Epithelial cell of esophagus (primary cell): ENCODE measurements at regions not wholly inside any gene's neighbourhood (a gene's known extent, or its start where the extent isn't known, plus 50 kb on each side); places are given as distances from the start of the nearest gene placed in this dataset.

ENCODE experiments used
- DNase-seq: peaks from one replicate; pipeline ENCODE4 v3.0.0; 2010; ENCODE audit warnings: low read depth
- H3K4me3 ChIP-seq: 2 replicates; pipeline ENCODE4 v1.5.1; 2011; ENCODE audit warnings: mild to moderate bottlenecking, low read length, control low read depth
- TF ChIP-seq, protein P1 (sequence below): IDR thresholded peaks from 2 replicates; pipeline ENCODE4 v1.5.1; 2011; ENCODE audit warnings: low read depth, mild to moderate bottlenecking, low read length, control low read depth, inconsistent platforms; ENCODE audit not compliant: insufficient read depth; ENCODE audit errors: missing control alignments

DNA sequence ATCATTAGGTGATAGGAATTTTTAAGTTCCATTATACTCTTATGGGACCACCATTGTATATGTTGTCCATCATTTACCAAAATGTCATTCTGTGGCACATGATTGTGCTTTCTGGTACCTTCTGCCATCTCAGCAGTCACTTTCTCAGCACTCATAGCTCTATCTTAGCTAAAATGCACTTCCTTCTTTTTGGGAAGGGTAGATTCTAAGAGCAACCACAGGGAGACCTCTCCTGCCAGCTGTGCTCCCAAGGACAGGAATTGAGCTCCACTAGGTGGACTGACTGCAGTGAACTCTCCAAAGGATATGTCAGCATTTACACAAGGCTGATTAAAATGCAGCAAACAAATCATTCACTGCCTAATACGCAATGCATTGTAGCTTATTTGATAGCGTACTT lies 91.8 kb upstream of the OBI1 start:
- DNase-seq = no peak
- TF ChIP-seq, protein P1, sequence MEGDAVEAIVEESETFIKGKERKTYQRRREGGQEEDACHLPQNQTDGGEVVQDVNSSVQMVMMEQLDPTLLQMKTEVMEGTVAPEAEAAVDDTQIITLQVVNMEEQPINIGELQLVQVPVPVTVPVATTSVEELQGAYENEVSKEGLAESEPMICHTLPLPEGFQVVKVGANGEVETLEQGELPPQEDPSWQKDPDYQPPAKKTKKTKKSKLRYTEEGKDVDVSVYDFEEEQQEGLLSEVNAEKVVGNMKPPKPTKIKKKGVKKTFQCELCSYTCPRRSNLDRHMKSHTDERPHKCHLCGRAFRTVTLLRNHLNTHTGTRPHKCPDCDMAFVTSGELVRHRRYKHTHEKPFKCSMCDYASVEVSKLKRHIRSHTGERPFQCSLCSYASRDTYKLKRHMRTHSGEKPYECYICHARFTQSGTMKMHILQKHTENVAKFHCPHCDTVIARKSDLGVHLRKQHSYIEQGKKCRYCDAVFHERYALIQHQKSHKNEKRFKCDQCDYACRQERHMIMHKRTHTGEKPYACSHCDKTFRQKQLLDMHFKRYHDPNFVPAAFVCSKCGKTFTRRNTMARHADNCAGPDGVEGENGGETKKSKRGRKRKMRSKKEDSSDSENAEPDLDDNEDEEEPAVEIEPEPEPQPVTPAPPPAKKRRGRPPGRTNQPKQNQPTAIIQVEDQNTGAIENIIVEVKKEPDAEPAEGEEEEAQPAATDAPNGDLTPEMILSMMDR = no peak
- H3K4me3 ChIP-seq = no peak overlapping the region

DNA sequence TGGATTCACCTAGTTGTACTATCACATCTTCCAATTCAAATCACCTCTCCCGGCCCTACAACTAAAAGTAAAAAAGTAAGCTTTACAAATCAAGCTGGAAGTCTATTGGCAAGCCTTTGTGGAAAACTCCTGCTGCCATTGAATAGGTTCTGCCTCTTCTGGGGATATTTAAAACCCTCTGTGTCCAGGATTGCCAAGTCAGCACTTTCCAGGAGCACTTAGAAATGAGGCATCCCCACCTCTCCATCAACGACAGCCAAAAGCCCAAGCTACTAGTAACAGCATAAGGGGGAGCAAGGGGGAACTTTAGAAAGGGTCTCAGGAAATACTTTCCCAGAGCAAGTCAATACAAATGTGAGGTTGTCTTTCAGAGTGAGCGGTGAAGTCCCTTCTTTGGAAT lies 85.0 kb upstream of the OBI1 start:
- TF ChIP-seq, protein P1 = no peak

GRCh38 chr13:78742659-78743058 lies 83.7 kb upstream of the OBI1 start:
- no peak overlapping the region for H3K4me3 ChIP-seq
- TF ChIP-seq, protein P1 = no peak
- no peak for DNase-seq

More for the DNA sequence above, 85.0 kb upstream of the OBI1 start:
- no peak for DNase-seq
- no peak overlapping the region for H3K4me3 ChIP-seq

DNA sequence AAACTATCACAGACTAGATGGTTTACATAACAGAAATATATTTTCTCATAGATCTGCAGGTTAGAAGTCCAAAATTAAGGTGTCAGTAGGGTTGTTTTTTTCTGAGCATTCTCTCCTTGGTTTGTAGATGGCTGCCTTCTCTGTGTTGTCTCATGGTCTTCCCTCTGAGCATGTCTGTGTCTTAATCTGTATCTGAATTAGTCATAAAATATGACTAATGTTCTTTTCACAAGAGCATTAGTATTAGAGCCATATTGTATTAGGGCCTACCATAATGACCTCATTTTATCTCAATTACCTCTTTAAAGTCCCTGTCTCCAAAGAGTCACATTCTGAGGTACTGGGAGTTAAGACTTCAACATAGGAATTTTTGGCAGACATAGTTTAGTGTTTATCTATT lies 77.2 kb upstream of the OBI1 start:
- peak; percentile 53 for DNase-seq
- no peak overlapping the region for H3K4me3 ChIP-seq
- TF ChIP-seq, protein P1 = no peak

- no peak overlapping the region for H3K4me3 ChIP-seq
- DNase-seq = no peak
- TF ChIP-seq, protein P1 = no peak
Measured at GRCh38 chr13:78732445-78733017, 73.6 kb upstream of the OBI1 start.

DNA sequence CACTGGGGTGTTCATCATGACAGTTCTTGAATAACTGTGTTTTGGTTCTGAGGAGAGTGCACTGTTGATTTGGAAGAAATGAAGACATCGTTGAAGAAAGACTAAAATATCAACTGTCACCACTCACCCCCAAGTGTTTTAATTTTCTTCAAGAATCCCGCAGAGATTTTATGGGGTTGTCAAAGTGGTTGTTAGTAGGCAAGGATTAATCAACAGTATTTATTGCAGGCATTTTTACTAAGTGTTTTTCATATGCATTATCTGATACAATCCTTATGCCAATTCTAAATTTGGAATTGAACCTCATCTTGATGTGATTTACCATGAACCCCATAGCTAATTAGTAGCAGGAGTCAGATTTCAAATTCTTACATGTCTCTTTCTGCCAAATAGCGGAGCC lies 63.7 kb upstream of the OBI1 start:
- TF ChIP-seq, protein P1 = no peak
- DNase-seq = no peak
- no peak overlapping the region for H3K4me3 ChIP-seq

GRCh38 chr13:78719367-78719766 lies 60.4 kb upstream of the OBI1 start:
- no peak for DNase-seq
- H3K4me3 ChIP-seq = no peak overlapping the region
- TF ChIP-seq, protein P1 = no peak
